ENCODE measurements at regions not wholly inside any gene's neighbourhood (a gene's known extent, or its start where the extent isn't known, plus 50 kb on each side); places are given as distances from the start of the nearest gene placed in this dataset.

GRCh38 chr3:94779699-94780098 lies 716.8 kb downstream of the NSUN3 start:
- Histone ChIP-seq H3K36me3 (ENCODE audit: low read length) (no peaks in the 10 kb centered on the region), H3K79me2 (ENCODE audit: insufficient read depth, low read length) (no peaks in the 10 kb centered on the region), H3K9me3 (ENCODE audit: insufficient read depth, low read length) (no peaks in the 10 kb centered on the region), H3K27ac (ENCODE audit: low read depth, low read length) (no peak overlapping the region), H3K4me3 (ENCODE audit: insufficient read depth, low read length, poor library complexity, severe bottlenecking) (no peak overlapping the region), H3K9me2 (replicated peaks; ENCODE audit: insufficient read depth, low read length) (no peaks in the 10 kb centered on the region), H4K20me1 (ENCODE audit: low read depth, low read length) (no peaks in the 10 kb centered on the region), H2AFZ (ENCODE audit: low read depth, low read length, severe bottlenecking) (no peak overlapping the region), H3K4me2 (ENCODE audit: low read depth, low read length, poor library complexity, severe bottlenecking) (no peak overlapping the region), H3K9ac (ENCODE audit: low read length) (no peak overlapping the region), H3K27me3 (ENCODE audit: low read length) (no peaks in the 10 kb centered on the region), H3F3A (ENCODE audit: insufficient read depth) (no peaks in the 10 kb centered on the region)
- TF ChIP-seq CTCF (IDR thresholded peaks at IDR 0.05; ENCODE audit: insufficient read depth, low read length, poor library complexity, severe bottlenecking) (no peak), EZH2phosphoT487 (conservative IDR thresholded peaks at IDR 0.05; ENCODE audit: low read length) (no peak)

- TF ChIP-seq CTCF (IDR thresholded peaks at IDR 0.05; ENCODE audit: insufficient read depth, low read length, poor library complexity, severe bottlenecking) (no peak), EZH2phosphoT487 (conservative IDR thresholded peaks at IDR 0.05; ENCODE audit: low read length) (no peak)
- Histone ChIP-seq H3K4me2 (ENCODE audit: low read depth, low read length, poor library complexity, severe bottlenecking) (no peak overlapping the region), H3K27ac (ENCODE audit: low read depth, low read length) (no peak overlapping the region), H3K4me3 (ENCODE audit: insufficient read depth, low read length, poor library complexity, severe bottlenecking) (no peak overlapping the region), H3K79me2 (ENCODE audit: insufficient read depth, low read length) (no peaks in the 10 kb centered on the region), H3K9me3 (ENCODE audit: insufficient read depth, low read length) (no peaks in the 10 kb centered on the region), H3K9me2 (replicated peaks; ENCODE audit: insufficient read depth, low read length) (no peaks in the 10 kb centered on the region), H2AFZ (ENCODE audit: low read depth, low read length, severe bottlenecking) (no peak overlapping the region), H3F3A (ENCODE audit: insufficient read depth) (no peaks in the 10 kb centered on the region), H4K20me1 (ENCODE audit: low read depth, low read length) (no peaks in the 10 kb centered on the region), H3K27me3 (ENCODE audit: low read length) (no peaks in the 10 kb centered on the region), H3K9ac (ENCODE audit: low read length) (no peak overlapping the region), H3K36me3 (ENCODE audit: low read length) (no peaks in the 10 kb centered on the region)
Measured at GRCh38 chr3:94784274-94784673, 721.4 kb downstream of the NSUN3 start.

- H3F3A ChIP-seq (ENCODE audit: insufficient read depth): no peaks in the 10 kb centered on the region
- no peaks in the 10 kb centered on the region for H3K79me2 ChIP-seq (ENCODE audit: insufficient read depth, low read length)
- no peaks in the 10 kb centered on the region for H3K9me2 ChIP-seq (replicated peaks; ENCODE audit: insufficient read depth, low read length)
- H2AFZ ChIP-seq (ENCODE audit: low read depth, low read length, severe bottlenecking): no peak overlapping the region
- H3K27ac ChIP-seq (ENCODE audit: low read depth, low read length): no peak overlapping the region
- no peak overlapping the region for H3K4me3 ChIP-seq (ENCODE audit: insufficient read depth, low read length, poor library complexity, severe bottlenecking)
- no peaks in the 10 kb centered on the region for H3K9me3 ChIP-seq (ENCODE audit: insufficient read depth, low read length)
- H4K20me1 ChIP-seq (ENCODE audit: low read depth, low read length): no peaks in the 10 kb centered on the region
- no peak overlapping the region for H3K4me2 ChIP-seq (ENCODE audit: low read depth, low read length, poor library complexity, severe bottlenecking)
- H3K9ac ChIP-seq (ENCODE audit: low read length): no peak overlapping the region
- TF ChIP-seq CTCF (IDR thresholded peaks at IDR 0.05; ENCODE audit: insufficient read depth, low read length, poor library complexity, severe bottlenecking) (no peak), EZH2phosphoT487 (conservative IDR thresholded peaks at IDR 0.05; ENCODE audit: low read length) (no peak)
- H3K27me3 ChIP-seq (ENCODE audit: low read length): no peaks in the 10 kb centered on the region
- H3K36me3 ChIP-seq (ENCODE audit: low read length): no peaks in the 10 kb centered on the region
Measured at GRCh38 chr3:94787066-94787465, 724.2 kb downstream of the NSUN3 start.
